ENCODE measurements at regions not wholly inside any gene's neighbourhood (a gene's known extent, or its start where the extent isn't known, plus 50 kb on each side); places are given as distances from the start of the nearest gene placed in this dataset.
"Not testable (repeated sequence)": the region's sequence is repeated elsewhere in the genome, so short reads cannot be mapped to it uniquely, and the experiment has no call there.

DNA sequence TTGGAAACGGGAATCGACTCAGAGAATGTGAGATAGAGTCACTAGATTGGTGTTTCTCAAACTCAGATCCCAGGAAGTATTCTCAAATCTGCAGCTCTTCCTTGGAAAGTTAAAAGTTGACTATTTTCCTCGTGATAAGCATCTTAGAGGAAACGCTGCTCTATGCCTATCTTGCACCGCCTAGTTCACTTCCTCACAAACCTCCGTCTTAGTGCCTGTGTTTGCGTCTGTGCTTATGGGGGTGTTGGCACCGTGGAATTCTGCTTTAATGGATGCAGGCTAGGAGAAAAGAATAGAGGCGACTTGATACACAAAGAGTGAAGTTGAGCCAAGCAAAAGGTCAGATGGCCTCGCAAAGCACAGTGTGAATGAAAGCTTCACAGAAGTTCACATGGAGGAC is 255.3 kb upstream of the ID2 start:
- DNase-seq = no peak

DNA sequence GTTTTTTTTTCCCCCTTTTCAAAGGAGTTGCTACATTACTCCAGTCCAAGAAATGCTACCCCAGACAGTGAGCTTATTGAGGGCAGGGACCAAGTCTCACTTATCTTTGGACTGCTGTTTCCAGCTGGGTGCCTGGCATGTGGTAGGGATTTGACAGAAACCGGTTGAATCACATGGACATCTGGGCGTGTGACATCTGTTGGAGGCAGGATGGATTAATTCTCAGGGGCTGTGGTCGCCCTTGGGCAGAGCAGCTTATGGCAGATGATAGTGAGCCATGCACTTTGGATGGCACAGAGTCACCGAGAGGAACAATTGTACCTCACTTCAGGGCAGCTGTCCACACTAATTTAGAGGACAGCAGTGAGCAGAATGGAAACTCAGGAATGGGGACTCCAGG is 254.6 kb upstream of the ID2 start:
- no peak for DNase-seq

DNA sequence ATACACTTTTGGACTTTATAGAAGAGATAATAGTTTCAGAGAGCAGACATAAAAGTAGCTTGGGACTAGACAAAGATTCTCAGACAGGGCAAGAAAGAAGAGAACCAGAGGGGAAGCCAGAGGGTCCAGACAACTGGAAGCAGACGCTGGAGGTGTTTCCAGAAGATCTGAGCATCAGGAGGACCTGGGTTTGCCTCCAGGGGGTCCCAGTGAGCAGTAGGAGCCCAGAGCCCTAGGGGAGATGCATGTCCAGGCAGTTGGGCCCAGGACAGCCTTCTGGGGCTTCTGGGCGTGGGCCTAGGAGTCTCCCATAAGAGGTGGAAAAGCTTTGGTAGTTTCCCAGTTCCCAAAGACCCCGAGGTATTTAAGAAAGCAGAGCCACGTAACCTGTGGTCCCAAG is 251.2 kb upstream of the ID2 start:
- no peak for DNase-seq

DNA sequence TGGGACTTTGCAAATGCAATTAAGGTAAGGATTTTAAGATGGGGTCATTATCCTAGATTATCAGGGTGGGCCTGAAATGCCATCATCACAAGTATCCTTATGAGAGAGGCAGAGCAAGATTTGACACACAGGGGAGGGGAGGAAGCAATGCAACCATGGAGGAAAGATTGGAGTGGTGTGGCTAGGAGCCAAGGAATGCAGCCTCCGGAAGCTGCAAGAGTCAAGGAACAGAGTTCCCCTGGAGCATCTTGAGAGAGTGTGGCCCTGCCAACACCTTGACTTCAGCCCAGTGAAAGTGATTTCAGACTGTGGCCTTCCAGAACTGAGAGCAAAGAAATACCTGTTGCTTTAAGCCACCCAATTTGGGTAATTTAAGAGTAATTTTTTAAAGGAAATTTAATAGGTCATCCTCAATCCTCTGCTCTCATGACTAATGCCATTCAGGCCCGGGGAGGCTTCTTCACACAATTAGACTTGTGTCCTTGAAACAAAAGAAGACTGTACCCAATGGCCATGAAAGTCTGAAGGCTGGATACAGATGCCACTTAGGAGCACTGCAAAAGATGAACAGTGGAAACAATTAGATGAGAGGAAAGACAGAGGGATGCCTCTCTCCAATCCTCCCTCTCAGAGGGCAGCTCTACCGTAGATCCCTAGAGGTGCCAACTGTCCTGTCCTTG is 250.3 kb upstream of the ID2 start:
- DNase-seq = no peak

DNA sequence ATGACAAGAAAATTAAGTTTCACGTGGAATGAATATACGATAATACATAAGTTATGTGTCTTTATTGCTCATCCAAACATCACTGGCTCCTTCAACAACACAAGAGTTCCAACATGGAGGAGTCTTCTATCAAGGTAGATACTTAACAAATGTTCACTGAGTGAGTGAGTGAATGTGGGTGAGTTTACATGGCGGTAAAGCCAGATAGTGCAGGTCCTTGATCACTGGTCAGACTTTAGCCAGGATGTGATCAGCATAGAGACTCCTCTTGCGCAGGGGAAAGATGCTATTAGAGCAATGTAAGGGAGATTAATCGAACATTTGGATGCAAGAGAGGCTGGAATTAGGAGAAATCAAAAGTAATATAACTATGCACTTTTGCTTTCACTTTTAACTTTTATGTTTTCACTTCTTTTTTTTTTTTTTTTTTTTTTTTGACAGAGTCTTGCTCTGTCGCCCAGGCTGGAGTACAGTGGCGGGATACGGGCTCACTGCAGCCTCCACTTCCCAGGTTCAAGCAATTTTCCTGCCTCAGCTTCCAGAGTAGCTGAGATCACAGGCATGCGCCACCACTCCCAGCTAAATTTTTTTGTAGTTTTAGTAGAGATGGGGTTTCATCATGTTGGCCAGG is 249.0 kb upstream of the ID2 start:
- DNase-seq = no peak

DNA sequence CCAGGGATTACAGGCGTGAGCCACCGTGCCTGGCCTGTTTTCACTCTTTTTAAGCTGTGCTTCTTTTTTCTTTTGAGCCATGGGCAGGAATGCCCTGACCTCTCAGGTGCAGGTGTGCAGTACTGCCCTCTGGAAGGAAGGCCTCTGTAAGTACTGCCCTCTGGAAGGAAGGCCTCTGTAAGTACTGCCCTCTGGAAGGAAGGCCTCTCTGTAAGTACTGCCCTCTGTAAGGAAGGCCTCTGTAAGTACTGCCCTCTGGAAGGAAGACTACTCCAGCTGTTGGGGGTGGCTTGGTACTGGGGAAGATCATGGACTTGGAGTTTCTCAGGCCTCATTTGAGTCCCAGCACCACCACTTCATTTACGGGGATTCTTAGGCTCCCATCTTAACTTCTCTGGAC is 248.5 kb upstream of the ID2 start:
- DNase-seq = no peak

DNA sequence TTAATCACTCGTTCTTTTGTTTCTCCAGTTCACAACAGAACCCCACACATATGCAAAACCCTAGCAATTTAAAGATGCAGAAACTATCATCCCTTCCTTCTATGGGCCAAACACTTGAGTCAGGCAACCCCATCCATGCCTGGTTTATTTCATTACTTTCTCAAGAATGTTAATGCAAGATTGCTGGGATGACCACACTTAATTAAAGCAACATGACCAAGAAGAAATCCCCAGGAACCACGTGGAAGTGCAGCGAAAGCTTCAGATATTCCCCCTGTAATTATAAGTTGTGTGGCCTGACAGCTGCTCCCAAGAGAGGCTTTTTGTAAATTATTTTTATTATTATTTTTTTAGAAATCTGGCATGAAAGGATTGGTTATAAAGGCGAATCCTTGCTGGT is 246.2 kb upstream of the ID2 start:
- DNase-seq = no peak

DNA sequence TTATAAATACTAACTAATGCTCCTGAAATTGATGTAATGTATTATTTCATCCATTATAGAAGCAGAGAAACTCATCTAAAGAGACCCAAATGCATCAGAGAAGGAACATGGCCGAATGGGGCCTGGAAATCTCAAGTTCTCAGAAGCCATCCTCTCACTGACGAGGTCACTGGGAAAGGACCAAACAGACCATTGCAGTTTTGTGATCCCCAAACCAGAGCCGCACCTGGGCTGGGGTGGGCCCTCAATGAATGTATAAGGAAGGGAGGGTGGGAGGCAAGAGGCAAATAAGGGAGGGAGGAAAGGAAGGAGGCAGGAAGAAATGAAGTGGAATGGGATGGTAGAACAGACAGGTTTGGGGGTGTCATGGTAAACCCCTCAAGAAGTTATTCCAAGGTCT is 245.3 kb upstream of the ID2 start:
- DNase-seq = no peak

DNA sequence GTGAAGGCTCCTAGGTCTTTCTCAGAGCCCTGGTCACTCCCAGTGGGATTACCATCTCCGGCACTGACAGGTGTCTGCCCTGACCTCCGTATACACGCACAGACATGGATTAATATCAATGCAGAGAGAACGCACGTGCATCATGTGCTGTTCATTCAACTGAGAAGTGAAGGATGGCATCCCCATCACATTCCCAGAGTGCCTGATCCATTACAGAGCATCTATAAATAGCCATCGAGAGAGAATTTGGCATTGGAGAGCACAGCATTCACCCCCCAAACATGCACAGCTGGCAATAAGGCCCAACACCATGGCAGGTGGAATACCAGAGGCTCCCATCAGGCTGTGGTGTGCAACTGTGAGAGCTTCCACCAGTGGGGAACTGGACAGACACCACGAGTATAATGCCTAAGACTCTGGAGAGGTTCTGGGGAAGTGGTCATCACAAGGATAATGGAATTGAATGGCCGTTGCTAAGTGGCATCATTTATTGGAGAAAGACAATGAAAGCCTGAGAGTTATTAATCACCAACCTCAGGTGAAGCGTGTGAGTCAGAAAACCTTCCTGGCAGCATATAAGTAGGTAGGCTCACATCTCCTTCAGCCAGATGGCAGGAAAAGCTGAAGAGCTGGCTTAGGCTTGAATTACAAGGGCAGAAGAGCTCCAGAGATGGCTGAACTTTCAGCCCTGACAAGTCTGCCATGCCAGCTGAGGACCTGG is 244.5 kb upstream of the ID2 start:
- no peak for DNase-seq

DNA sequence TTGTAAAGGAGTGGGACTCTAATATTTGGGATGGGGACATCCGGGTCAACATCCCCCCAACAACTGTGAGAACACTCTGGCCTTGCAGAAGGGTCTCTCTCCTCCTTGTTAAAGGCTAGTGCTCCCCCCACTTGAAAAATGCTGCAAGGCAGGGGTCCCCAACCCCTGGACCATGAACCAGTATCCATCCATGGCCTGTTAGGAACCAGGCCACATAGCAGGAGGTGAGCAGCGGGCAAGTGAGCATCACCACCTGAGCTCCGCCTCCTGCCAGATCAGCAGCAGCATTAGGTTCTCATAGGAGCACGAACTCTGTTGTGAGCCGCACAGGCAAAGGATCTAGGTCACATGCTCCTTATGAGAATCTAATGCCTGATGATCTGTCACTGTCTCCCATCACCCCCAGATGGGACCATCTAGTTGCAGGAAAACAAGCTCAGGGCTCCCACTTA is 243.9 kb upstream of the ID2 start:
- no peak for DNase-seq

DNA sequence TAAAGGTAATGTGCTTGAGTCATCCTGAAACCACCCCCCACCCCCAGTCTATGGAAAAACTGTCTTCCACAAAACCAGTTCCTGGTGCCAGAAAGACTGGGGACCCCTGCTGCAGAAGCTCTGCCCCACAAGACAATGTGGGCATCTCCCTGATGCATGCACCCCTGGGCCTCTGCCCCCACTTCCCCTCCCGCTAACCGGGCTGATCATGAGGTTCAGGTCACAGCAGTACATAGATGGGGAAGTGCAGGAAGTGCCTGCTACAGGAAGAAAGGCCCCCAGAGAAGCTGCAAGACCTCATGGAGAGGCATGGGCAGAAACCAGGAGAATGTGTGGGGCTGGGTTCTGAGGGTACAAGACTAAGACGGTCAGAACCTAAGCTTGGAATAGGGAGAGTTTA is 243.4 kb upstream of the ID2 start:
- no peak for DNase-seq

DNA sequence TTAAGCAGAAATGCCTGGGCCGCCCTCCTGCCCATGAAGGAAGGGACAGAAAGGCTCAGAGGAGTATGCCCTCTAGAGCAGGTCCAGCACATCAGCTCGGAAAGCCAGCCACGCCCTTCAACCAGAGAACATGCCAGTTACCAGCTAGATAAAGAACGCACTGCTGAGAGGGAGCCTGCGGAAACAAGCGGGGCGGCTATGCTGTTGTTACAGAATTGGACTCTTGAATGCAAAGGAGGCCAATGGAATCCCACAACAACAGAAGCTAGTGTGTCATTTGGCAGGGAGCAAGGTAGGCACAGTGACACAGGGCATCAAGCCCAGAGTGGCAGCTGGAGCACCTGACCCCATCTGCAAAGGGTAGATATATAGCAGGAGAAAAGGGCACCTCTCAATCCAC is 242.9 kb upstream of the ID2 start:
- DNase-seq = no peak

DNA sequence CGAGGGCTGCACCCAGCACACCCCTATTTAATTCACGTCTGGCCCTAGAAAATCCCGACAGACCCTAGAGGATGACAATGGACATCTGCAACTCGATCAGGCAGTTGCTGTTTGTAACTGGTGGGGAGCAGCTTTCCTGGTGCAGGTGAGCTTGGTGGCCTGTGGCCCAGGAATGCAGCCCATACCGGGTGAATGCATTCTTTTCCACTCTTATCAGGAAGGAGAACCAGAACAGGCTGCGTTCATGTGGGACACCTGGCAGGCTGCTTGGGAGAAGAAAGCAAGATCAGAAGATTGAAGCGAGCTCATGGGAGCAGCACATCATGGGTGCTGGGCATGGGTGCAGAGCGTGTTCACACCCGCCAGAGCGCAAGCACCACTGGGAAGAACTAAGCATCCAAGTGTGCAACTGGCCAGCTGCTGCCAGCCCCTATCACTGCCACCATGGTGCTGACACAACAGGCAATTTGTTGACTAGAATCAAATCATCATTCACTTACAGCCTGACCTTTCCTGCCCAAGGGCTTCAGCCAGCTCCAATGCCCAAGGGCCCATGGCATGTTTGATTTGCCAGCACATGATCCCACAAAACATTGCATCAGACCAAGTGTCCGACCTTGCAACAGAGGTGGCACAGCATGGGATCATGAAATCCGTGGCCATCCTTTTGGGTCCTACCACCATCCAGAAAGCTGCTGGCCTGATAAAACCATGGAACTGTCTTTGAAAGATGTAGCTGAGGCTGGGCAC is 241.7 kb upstream of the ID2 start:
- DNase-seq = no peak

DNA sequence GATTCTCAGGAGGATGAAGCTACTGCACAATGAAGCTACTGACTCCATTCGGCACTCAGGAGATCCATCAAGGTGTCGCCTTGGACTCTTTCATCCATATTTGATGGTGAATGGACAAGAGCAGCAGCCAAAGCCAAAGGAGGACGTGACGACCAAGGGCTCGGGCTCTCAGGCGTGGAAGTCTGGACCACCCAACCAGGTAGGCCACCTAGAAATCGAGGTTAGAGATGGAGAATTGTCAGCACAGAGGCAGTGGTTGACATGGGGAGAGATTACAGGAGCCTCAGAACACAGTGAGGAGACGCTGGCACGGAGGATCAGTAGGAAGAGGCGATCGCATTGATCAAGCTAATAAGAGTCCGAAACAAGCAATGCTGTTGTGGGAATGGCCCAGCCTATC is 240.5 kb upstream of the ID2 start:
- DNase-seq = no peak

DNA sequence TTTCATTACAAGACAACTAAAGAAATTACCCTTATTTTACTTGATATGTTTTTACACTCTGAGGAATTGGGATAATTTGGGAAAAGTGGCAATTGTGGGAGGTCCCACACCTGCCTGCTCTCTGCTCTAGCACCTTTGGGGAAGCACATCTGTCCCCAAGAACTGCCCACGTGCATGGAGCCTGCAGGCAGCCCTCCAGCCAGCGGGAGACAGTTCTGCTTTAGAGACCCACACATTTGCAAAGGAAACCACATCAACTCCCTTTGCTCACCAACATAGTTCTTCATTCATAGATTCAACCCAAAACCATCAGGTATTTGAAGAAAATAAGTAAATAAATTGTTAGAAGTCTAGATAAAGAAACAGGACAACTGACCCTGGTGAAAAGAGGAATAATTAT is 239.9 kb upstream of the ID2 start:
- DNase-seq = no peak

DNA sequence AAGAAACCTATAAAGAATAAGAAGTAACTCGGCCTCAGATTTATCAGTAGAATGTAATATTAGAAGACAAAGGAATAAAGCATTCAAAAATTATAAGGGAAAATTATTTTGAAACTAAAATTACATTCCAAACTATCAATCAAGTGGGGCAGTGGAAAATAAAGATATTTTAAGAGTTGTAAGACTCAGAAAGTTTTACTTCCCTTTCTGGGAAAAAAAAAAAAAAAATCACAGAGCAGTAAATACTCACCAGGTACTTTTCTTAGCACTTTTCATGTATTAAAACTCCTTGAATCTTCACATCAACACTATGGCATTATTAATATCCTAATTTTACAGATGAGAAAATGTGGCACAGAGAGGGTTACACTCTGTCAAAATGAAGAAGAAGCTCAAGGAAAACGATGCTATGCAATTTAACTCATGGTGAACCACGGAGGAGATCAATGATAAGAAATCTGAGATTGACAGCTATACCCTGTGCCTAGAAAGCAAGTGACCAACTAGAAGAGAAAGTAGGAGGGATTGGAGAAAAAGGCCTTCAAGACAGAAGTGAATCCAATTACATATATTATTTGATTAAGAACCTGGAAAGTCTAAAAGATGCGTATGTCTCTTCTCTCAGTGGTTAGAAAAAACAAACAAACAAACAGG is 238.9 kb upstream of the ID2 start:
- no peak for DNase-seq

DNA sequence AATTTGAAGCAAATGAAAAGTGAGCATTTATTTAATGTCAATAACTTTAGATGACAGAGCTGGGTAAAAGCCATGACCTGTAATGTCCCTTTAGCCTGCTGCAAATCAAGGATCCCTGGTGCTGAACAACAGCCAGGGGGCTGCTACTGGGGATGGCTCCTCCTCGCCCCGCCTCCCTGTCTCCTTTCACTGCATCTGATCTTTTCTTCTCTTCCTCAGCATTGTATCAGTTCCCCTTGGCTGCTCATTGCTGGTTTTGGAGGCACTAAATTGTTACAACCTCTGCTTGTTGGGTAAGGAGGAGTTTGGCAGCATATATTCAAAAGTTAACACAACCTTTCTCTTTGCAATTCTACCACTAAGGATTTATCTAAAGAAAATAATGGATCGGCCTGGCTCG is 236.3 kb upstream of the ID2 start:
- DNase-seq = no peak

DNA sequence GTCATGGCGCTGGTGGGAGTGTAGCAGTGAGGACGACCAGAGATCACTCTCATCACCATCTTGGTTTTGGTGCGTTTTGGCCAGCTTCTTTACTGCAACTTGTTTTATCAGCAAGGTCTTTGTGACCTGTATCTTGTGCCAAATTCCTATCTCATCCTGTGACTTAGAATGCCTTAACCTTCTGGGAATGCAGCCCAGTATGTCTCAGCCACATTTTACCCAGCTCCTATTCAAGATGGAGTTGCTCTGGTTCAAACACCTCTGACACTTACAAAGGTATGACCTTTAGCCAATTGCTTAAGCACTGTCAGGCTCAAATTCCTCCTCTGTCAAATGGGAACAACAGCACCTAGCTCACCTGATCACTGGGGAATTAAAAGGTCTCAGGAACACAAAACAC is 235.1 kb upstream of the ID2 start:
- not testable (repeated sequence) for DNase-seq

DNA sequence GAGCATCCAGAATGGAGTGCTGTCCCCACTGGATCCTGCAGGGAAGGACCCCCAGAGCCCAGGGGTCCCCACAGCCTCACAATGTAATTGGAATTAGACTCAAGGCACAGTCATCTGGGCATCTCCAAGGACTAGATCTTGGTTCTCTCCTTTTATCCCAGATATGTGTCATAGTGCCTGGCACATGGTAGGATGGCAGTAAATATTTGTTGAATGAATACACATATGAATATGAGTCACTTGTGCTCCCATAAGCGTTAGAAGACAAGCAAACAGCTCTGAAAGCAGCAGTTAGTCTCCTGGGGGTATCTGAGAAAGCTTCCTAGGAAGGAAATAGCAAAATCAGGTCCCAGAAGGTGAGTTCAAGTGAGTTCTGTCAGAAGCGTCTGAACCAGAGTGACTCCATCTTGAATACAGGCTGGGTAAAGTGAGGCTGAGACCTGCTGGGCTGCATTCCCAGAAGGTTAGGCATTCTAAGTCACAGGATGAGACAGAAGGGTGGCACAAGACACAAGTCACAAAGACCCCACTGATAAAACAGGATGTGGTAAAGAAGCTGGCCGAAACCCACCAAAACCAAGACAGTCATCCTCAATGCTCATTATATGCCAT is 234.1 kb upstream of the ID2 start:
- no peak for DNase-seq

DNA sequence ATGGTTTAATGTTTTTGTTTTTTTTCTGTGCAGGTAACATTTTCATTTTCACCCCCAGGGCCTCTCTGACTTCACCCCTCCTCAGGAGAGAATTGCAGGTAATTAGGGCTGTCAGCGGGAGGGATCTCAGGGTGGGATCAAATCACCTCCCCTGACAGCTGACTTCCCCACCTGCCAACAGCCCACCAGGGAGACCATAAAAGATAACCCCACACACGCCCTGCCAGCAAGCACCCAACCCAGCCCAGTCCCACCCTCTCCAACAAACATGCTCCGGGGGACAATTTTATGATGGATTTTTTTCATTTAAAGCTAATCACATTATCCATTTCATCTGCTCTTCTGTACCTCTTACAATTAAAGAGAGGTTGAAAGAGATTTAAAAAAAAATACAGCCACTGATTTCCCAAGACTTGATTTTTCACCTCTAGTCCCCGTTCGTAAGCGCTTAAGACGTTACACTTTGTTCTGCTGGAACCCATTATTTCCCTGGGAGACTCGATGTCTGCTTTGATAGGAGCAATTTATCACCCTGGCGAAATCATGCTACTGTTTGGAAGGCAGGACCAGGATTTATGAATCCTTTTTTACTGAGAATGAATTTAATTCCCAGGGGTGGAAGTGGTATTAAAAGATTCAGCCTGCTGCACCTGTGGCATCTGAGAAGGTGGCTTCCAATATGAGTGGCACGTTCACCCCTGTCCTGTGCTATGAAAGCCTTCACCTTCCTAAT is 232.9 kb upstream of the ID2 start:
- no peak for DNase-seq

DNA sequence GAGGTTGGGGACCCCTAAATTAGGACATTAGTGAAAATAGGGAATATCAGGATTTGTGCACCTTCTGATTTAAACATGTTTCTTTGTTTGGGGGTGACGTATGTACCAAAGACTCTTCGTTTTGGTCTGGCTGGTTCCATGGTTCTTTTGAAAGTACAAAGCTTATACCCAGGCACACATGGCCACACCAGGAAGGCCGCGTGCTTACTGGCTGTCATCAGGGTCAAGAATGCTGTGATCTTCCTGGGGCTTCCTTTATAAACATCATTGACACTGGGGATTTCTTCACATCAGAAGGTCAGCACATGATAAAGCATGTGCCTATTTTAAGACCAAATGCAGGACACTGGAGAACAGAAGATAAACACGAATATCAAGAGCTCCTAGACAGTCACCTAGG is 230.6 kb upstream of the ID2 start:
- no peak for DNase-seq

DNA sequence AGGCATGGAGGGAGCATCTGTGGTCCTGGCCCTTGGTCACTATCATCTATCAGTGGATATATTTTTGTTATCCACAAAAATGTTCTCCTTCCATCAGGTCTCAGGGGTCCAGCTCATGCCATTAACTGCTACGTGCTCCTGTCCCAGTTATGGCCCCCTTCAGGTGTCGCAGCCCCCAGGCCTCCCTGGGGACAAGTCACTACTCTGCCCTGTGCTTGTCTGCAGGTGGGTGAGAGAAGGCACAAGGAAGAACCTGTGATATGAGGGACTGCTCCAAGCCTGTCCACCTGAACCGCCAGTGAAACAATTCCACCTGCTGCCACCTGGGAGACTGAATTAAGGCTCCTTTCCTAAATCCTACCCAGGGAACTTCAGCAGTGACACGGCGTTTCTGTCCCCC is 229.6 kb upstream of the ID2 start:
- DNase-seq = no peak
